ENCODE measurements at regions not wholly inside any gene's neighbourhood (a gene's known extent, or its start where the extent isn't known, plus 50 kb on each side); places are given as distances from the start of the nearest gene placed in this dataset.

GRCh38 chr6:84599991-84600390, 164.4 kb downstream of the TBX18 start:
- no peaks in the 10 kb centered on the region for H3K27me3 ChIP-seq (ENCODE audit: control insufficient read depth, insufficient read depth, low read length)
- intact Hi-C loops (cut with micrococcal nuclease; ENCODE audit: unreplicated experiment) (no loop called here), in situ Hi-C loops (cut with HindIII; ENCODE audit: low pct_unique_long_range_greater_than_20kb, low sequenced_read_pairs) (no loop called here)
- H3K4me3 ChIP-seq (ENCODE audit: low read depth in 2 of 2, low read length in 2 of 2) = no peak overlapping the region
- no peak overlapping the region for H3K27ac ChIP-seq (ENCODE audit: low read length)
- no peaks in the 10 kb centered on the region for H3K36me3 ChIP-seq (ENCODE audit: control insufficient read depth, insufficient read depth, low read length)
- H3K9me3 ChIP-seq (ENCODE audit: control insufficient read depth, insufficient read depth, low read depth, low read length) = no peaks in the 10 kb centered on the region
- CTCF ChIA-PET = no interaction called here
- no TSS peak for BruUV-seq (replicated peaks)
- no peaks in the 10 kb centered on the region for H3K4me1 ChIP-seq (ENCODE audit: control insufficient read depth, insufficient read depth, low read length)
- ATAC-seq = no peak
- POLR2A ChIA-PET = no interaction called here
- DNase-seq (ENCODE audit: low read depth, low spot score) = no peak
- TF ChIP-seq, protein P1, sequence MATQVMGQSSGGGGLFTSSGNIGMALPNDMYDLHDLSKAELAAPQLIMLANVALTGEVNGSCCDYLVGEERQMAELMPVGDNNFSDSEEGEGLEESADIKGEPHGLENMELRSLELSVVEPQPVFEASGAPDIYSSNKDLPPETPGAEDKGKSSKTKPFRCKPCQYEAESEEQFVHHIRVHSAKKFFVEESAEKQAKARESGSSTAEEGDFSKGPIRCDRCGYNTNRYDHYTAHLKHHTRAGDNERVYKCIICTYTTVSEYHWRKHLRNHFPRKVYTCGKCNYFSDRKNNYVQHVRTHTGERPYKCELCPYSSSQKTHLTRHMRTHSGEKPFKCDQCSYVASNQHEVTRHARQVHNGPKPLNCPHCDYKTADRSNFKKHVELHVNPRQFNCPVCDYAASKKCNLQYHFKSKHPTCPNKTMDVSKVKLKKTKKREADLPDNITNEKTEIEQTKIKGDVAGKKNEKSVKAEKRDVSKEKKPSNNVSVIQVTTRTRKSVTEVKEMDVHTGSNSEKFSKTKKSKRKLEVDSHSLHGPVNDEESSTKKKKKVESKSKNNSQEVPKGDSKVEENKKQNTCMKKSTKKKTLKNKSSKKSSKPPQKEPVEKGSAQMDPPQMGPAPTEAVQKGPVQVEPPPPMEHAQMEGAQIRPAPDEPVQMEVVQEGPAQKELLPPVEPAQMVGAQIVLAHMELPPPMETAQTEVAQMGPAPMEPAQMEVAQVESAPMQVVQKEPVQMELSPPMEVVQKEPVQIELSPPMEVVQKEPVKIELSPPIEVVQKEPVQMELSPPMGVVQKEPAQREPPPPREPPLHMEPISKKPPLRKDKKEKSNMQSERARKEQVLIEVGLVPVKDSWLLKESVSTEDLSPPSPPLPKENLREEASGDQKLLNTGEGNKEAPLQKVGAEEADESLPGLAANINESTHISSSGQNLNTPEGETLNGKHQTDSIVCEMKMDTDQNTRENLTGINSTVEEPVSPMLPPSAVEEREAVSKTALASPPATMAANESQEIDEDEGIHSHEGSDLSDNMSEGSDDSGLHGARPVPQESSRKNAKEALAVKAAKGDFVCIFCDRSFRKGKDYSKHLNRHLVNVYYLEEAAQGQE (IDR thresholded peaks at IDR 0.05; ENCODE audit: insufficient read depth in 1 of 2, low read depth in 2 of 2, low read length in 1 of 2) = no peak
- TF ChIP-seq SIN3A (IDR thresholded peaks at IDR 0.05; ENCODE audit: borderline replicate concordance, insufficient read depth, low read depth, low read length) (no peak), POLR2AphosphoS5 (IDR thresholded peaks at IDR 0.05; ENCODE audit: low read depth, low read length) (no peak), CTCF (IDR thresholded peaks at IDR 0.05) (no peak)

- ChIA-PET POLR2A (no interaction called here), CTCF (no interaction called here)
- TF ChIP-seq SIN3A (IDR thresholded peaks at IDR 0.05; ENCODE audit: borderline replicate concordance, insufficient read depth, low read depth, low read length) (no peak), CTCF (IDR thresholded peaks at IDR 0.05) (no peak), POLR2AphosphoS5 (IDR thresholded peaks at IDR 0.05; ENCODE audit: low read depth, low read length) (no peak), TCF7L2 (IDR thresholded peaks at IDR 0.05; ENCODE audit: low read depth, low read length) (no peak)
- TF ChIP-seq, protein P1 (IDR thresholded peaks at IDR 0.05; ENCODE audit: insufficient read depth in 1 of 2, low read depth in 2 of 2, low read length in 1 of 2) = no peak
- H3K27ac ChIP-seq (ENCODE audit: low read length) = no peak overlapping the region
- no peak for DNase-seq (ENCODE audit: low read depth, low spot score)
- no peaks in the 10 kb centered on the region for H3K27me3 ChIP-seq (ENCODE audit: control insufficient read depth, insufficient read depth, low read length)
- in situ Hi-C loops (cut with HindIII; ENCODE audit: low pct_unique_long_range_greater_than_20kb, low sequenced_read_pairs) (no loop called here), intact Hi-C loops (cut with micrococcal nuclease; ENCODE audit: unreplicated experiment) (no loop called here)
- BruUV-seq (replicated peaks) = no TSS peak
- no peak for ATAC-seq
- H3K9me3 ChIP-seq (ENCODE audit: control insufficient read depth, insufficient read depth, low read depth, low read length) = no peaks in the 10 kb centered on the region
- no peak overlapping the region for H3K4me3 ChIP-seq (ENCODE audit: low read depth in 2 of 2, low read length in 2 of 2)
- no peaks in the 10 kb centered on the region for H3K4me1 ChIP-seq (ENCODE audit: control insufficient read depth, insufficient read depth, low read length)
- H3K36me3 ChIP-seq (ENCODE audit: control insufficient read depth, insufficient read depth, low read length) = no peaks in the 10 kb centered on the region
These were observed 167.0 kb downstream of the TBX18 start for GRCh38 chr6:84597238-84597875.
